ENCODE measurements at regions not wholly inside any gene's neighbourhood (a gene's known extent, or its start where the extent isn't known, plus 50 kb on each side); places are given as distances from the start of the nearest gene placed in this dataset.

GRCh38 chr7:18213652-18214051 is 186.0 kb upstream of the PRPS1L1 start:
- Histone ChIP-seq H3K4me3 (no peak overlapping the region), H3K4me1 (no peaks in the 10 kb centered on the region), H3K27ac (no peak overlapping the region), H3K9me3 (no peaks in the 10 kb centered on the region), H3K4me2 (no peak overlapping the region)
- no peak for TF ChIP-seq CTCF (IDR thresholded peaks at IDR 0.05)
- TF ChIP-seq JUNB (IDR thresholded peaks at IDR 0.05) = no peak
- FAIRE-seq (no peak), DNase-seq (ENCODE audit: low read depth in 1 of 2, low spot score in 1 of 2) (no peak), ATAC-seq (no peak)
- CTCF ChIA-PET = interaction anchor here (0.8 to 0.9 kb wide), 2 partner anchors 39 to 507 kb away, joined by 3 read pairs; no protein-coding TSS in a partner anchor
- POLR2A ChIA-PET = no interaction called here
- WGBS (ENCODE audit: missing lambda C conversion rate) = 52% methylated on average over 1 of the region's 1 CpG

GRCh38 chr7:18216270-18216669 is 188.6 kb upstream of the PRPS1L1 start:
- DNase-seq (ENCODE audit: low read depth in 1 of 2, low spot score in 1 of 2) = no peak
- Histone ChIP-seq H3K9me3 (no peaks in the 10 kb centered on the region), H3K4me3 (no peak overlapping the region), H3K27ac (no peak overlapping the region), H3K4me1 (no peaks in the 10 kb centered on the region), H3K4me2 (no peak overlapping the region)
- TF ChIP-seq HOXB13 (CRISPR knock-in tag; IDR thresholded peaks at IDR 0.05; ENCODE audit: low read depth) = no peak
- no peak for TF ChIP-seq ELK1 (IDR thresholded peaks at IDR 0.05; ENCODE audit: low read depth, low read length)
- no peak for TF ChIP-seq CTCF (IDR thresholded peaks at IDR 0.05)
- no peak for TF ChIP-seq MAX (IDR thresholded peaks at IDR 0.05)
- TF ChIP-seq ZFP36 (IDR thresholded peaks at IDR 0.05; ENCODE audit: borderline replicate concordance, partially characterized antibody) = no peak
- no peak for TF ChIP-seq MAFK (IDR thresholded peaks at IDR 0.05; ENCODE audit: partially characterized antibody)
- no peak for TF ChIP-seq USF2 (IDR thresholded peaks at IDR 0.05)
- TF ChIP-seq BHLHE40 (IDR thresholded peaks at IDR 0.05; ENCODE audit: low read depth, low read length) = no peak
- CTCF ChIA-PET = no interaction called here
- no peak for ATAC-seq
- 80% methylated on average over 2 of the region's 2 CpGs for WGBS (ENCODE audit: missing lambda C conversion rate)
- FAIRE-seq = no peak
- POLR2A ChIA-PET = no interaction called here

- FAIRE-seq (no peak), DNase-seq (ENCODE audit: low read depth in 1 of 2, low spot score in 1 of 2) (no peak), ATAC-seq (no peak)
- no peaks in the 10 kb centered on the region for H3K4me1 ChIP-seq
- ChIA-PET POLR2A (no interaction called here), CTCF (no interaction called here)
- WGBS (ENCODE audit: missing lambda C conversion rate) = 36% methylated on average over 2 of the region's 2 CpGs
- no peak overlapping the region for H3K27ac ChIP-seq
- H3K9me3 ChIP-seq = no peaks in the 10 kb centered on the region
- no peak overlapping the region for H3K4me3 ChIP-seq
- H3K4me2 ChIP-seq = no peak overlapping the region
- TF ChIP-seq ZSCAN20 (CRISPR knock-in tag; IDR thresholded peaks at IDR 0.05) (no peak), RNF2 (IDR thresholded peaks at IDR 0.05; ENCODE audit: borderline replicate concordance, low read depth) (no peak), SREBF2 (IDR thresholded peaks at IDR 0.05) (no peak), EP300 (IDR thresholded peaks at IDR 0.05) (no peak), FOSL2 (IDR thresholded peaks at IDR 0.05) (no peak), FOSL2 (CRISPR knock-in tag; IDR thresholded peaks at IDR 0.05) (no peak), MAZ (IDR thresholded peaks at IDR 0.05; ENCODE audit: borderline replicate concordance, low read depth, low read length) (no peak), ESRRA (IDR thresholded peaks at IDR 0.05; ENCODE audit: borderline replicate concordance, low read length) (no peak), HMGXB4 (CRISPR knock-in tag; IDR thresholded peaks at IDR 0.05; ENCODE audit: borderline replicate concordance) (no peak), ZC3H11A (IDR thresholded peaks at IDR 0.05) (no peak), POLR2A (IDR thresholded peaks at IDR 0.05; ENCODE audit: low read length) (no peak), ELK1 (IDR thresholded peaks at IDR 0.05; ENCODE audit: low read depth, low read length) (no peak), PHF8 (IDR thresholded peaks at IDR 0.05; ENCODE audit: borderline replicate concordance, low read depth) (no peak), MAFK (IDR thresholded peaks at IDR 0.05; ENCODE audit: partially characterized antibody) (no peak), JUN (IDR thresholded peaks at IDR 0.05) (no peak), RARB (CRISPR knock-in tag; IDR thresholded peaks at IDR 0.05) (no peak)
Measured at GRCh38 chr7:18221377-18222293, 194.0 kb upstream of the PRPS1L1 start.
